Neural cell (in vitro differentiated cells): ENCODE measurements at regions not wholly inside any gene's neighbourhood (a gene's known extent, or its start where the extent isn't known, plus 50 kb on each side); places are given as distances from the start of the nearest gene placed in this dataset.

Experiments
- CTCF ChIP-seq: fragments of 450-650 bp; IDR thresholded peaks from 2 replicates; pipeline ENCODE4 v1.5.1; 2014; ENCODE audit warnings: antibody characterized with exemption, mild to moderate bottlenecking, moderate library complexity; ENCODE audit not compliant: poor library complexity, severe bottlenecking
- EP300 ChIP-seq: fragments of 450-650 bp; conservative IDR thresholded peaks from 2 replicates; pipeline ENCODE4 v1.6.1; 2014; ENCODE audit warnings: antibody characterized with exemption, mild to moderate bottlenecking, moderate library complexity; ENCODE audit not compliant: poor library complexity, severe bottlenecking
- EZH2 ChIP-seq: fragments of 200-600, 300-800 bp; shearing (Covaris generic), sonication (generic); IDR thresholded peaks from 2 replicates; pipeline ENCODE4 v1.6.1; 2014; ENCODE audit warnings: antibody characterized with exemption, low read length, borderline replicate concordance, mild to moderate bottlenecking; ENCODE audit not compliant: insufficient read depth, poor library complexity, severe bottlenecking
- MXI1 ChIP-seq: fragments of 450-650 bp; conservative IDR thresholded peaks from 2 replicates; pipeline ENCODE4 v1.6.1; 2014; ENCODE audit warnings: antibody characterized with exemption, mild to moderate bottlenecking; ENCODE audit not compliant: poor library complexity, severe bottlenecking
- POLR2AphosphoS5 ChIP-seq: IDR thresholded peaks from 2 replicates; pipeline ENCODE4 v1.6.1; 2012
- REST ChIP-seq: IDR thresholded peaks from 2 replicates; pipeline ENCODE4 v1.6.1; 2012; ENCODE audit warnings: borderline replicate concordance
- SMC3 ChIP-seq: fragments of 450-650 bp; conservative IDR thresholded peaks from 2 replicates; pipeline ENCODE4 v1.6.1; 2014; ENCODE audit warnings: antibody characterized with exemption, mild to moderate bottlenecking, moderate library complexity; ENCODE audit not compliant: poor library complexity
- TAF1 ChIP-seq: IDR thresholded peaks from 2 replicates; pipeline ENCODE4 v1.6.1; 2012; ENCODE audit warnings: low read depth

- TF ChIP-seq CTCF (no peak), REST (no peak), MXI1 (no peak), EZH2 (no peak), SMC3 (no peak), TAF1 (no peak), POLR2AphosphoS5 (no peak), EP300 (no peak)
These were observed 291.1 kb downstream of the DHX35 start for GRCh38 chr20:39253051-39253755.
